Heart right ventricle (tissue), 16 donors: ENCODE measurements at regions not wholly inside any gene's neighbourhood (a gene's known extent, or its start where the extent isn't known, plus 50 kb on each side); places are given as distances from the start of the nearest gene placed in this dataset.

Experiments used
- ATAC-seq, 8 donors: fragments of 200-7000 bp; cut with Tn5 transposase; one replicate each; pipeline ENCODE4 v1.9.1; 2020; ENCODE audit warnings: mild to moderate bottlenecking in 8 of 8, moderate library complexity in 8 of 8, moderate number of reproducible peaks in 1 of 8
- DNase-seq, 2 donors: peaks; one replicate each; pipeline ENCODE4 v3.0.0-alpha.2; 2020
- H3K27ac ChIP-seq, 10 donors: fragments of 200-600 bp; sonication (generic) in 2 of 10; one replicate each; pipeline versions ENCODE4 v1.5.0 to v1.8.0; 2020 to 2022; ENCODE audit warnings: mild to moderate bottlenecking in 3 of 10
- H3K27me3 ChIP-seq, 7 donors: fragments of 200-600 bp; one replicate each; pipeline ENCODE4 v1.8.0; 2021 to 2022; ENCODE audit warnings: mild to moderate bottlenecking in 2 of 7
- H3K36me3 ChIP-seq, 9 donors: fragments of 200-600 bp; sonication (generic) in 1 of 9; one replicate each; pipeline versions ENCODE4 v1.5.0 to v1.8.0; 2020 to 2022; ENCODE audit warnings: mild to moderate bottlenecking in 2 of 9
- H3K4me1 ChIP-seq, 9 donors: fragments of 200-600 bp; sonication (generic) in 1 of 9; one replicate each; pipeline versions ENCODE4 v1.5.0 to v1.8.0; 2020 to 2022; ENCODE audit warnings: mild to moderate bottlenecking in 4 of 9
- H3K4me3 ChIP-seq, 10 donors: fragments of 200-600 bp; sonication (generic) in 2 of 10; one replicate each; pipeline versions ENCODE4 v1.5.0 to v1.8.0; 2020 to 2022; ENCODE audit warnings: mild to moderate bottlenecking in 7 of 10, moderate library complexity in 2 of 10
- H3K9me3 ChIP-seq, 11 donors: fragments of 200-600 bp in 10 of 11; sonication (generic) in 2 of 11; one replicate each; pipeline versions ENCODE4 v1.5.0 to v1.8.0; 2013 to 2022; ENCODE audit warnings: mild to moderate bottlenecking in 2 of 11, control low read depth in 1 of 11, moderate library complexity in 1 of 11
- CTCF ChIP-seq, 9 donors: fragments of 200-600 bp; sonication (generic) in 2 of 9; IDR thresholded peaks; one replicate each; pipeline versions ENCODE4 v1.5.0 to v1.8.0; 2021 to 2022; ENCODE audit warnings: antibody characterized with exemption in 9 of 9, mild to moderate bottlenecking in 5 of 9, moderate library complexity in 1 of 9
- WGBS, 2 donors: extraction: QIAGEN DNeasy Blood & Tissue Kit; methylation state at CpG; one replicate each; pipeline ENCODE4 v1.1.7; 2013; ENCODE audit warnings: inconsistent platforms in 1 of 2; 5-methylcytosine and 5-hydroxymethylcytosine counted together
- intact Hi-C, 10 donors: fragments of 100-400 bp; cut with DNase I; formaldehyde crosslinking; loops; one replicate each; pipeline versions ENCODE4 v1.11.1 to v1.14.2; 2022
- donor health status: Arrhythmogenic right ventricular cardiomyopathy.
- donor health status: ischemic (EF 13 %, LVEDD 7.1; RV severe dilation, severe dysfunction).
- donor health status: healthy with polysubstance abuse.
- donor health status: DM: no; HTN: yes; CAD: no.
- donor health status: DM: no; HTN: no; CAD: no.
- donor health status: ischemic (EF 25% LVEDD 6.9; RV normal size, moderate dysfunction).
- donor health status: ischemic (EF 25% LVEDD 5.7; RV mildly dilated, moderate dysfunction).
- donor health status: healthy.
- donor health status: DM: yes; HTN: yes; CAD: no.
- donor health status: Ischemic cardiomyopathy.
- donor health status: ischemic (EF 35%, LVEDD 5.7; RV mildly dilated, moderate dysfunction).
- donor health status: nonischemic (EF 11% LVEDD 7.7; RV severe dilation, severe dysfunction).
- donor health status: DM: yes; HTN: yes; CAD: no.
- donor health status: PGD.
- donor health status: ischemic (EF 29% LVEDD 5.4; RV normal size, mild dysfunction).
- donor health status: nonischemic (EF 23%, LVEDD 6.1; RV moderate dilation, normal function).

- H3K4me3 ChIP-seq, result no peak overlapping the region
- H3K36me3 ChIP-seq, result no peaks in the 10 kb centered on the region
- DNase-seq (no peak), ATAC-seq (no peak)
- no peaks in the 10 kb centered on the region for H3K27me3 ChIP-seq
- intact Hi-C loops, result no loop called here
- H3K9me3 ChIP-seq, result peaks cover 0 to 13% (median 0%) of the 10 kb centered on the region in 11 donors
- no peaks in the 10 kb centered on the region for H3K4me1 ChIP-seq
- WGBS, 2 donors, result 56 to 67% methylated on average over 3 of the region's 3 CpGs
- no peak for TF ChIP-seq CTCF (IDR thresholded peaks at IDR 0.05)
- H3K27ac ChIP-seq, result no peak overlapping the region
These were observed 559.8 kb upstream of the TECRL start for GRCh38 chr4:64969081-64969480.

GRCh38 chr4:64967286-64967685, 558.0 kb upstream of the TECRL start:
- ATAC-seq, result no peak
- Histone ChIP-seq H3K36me3 (no peaks in the 10 kb centered on the region), H3K9me3 (peaks cover 0 to 9% (median 0%) of the 10 kb centered on the region in 11 donors), H3K4me1 (no peaks in the 10 kb centered on the region), H3K27ac (no peak overlapping the region), H3K4me3 (no peak overlapping the region), H3K27me3 (no peaks in the 10 kb centered on the region)
- intact Hi-C loops, result no loop called here
- TF ChIP-seq CTCF (IDR thresholded peaks at IDR 0.05), result no peak
- no peak for DNase-seq
- WGBS, 2 donors, result 47 to 62% methylated on average over 2 of the region's 2 CpGs

- no peak for TF ChIP-seq CTCF (IDR thresholded peaks at IDR 0.05)
- WGBS, 2 donors, result 70 to 71% methylated on average over 4 of the region's 4 CpGs
- ATAC-seq (no peak), DNase-seq (no peak)
- H3K4me1 ChIP-seq, result no peaks in the 10 kb centered on the region
- no peaks in the 10 kb centered on the region for H3K36me3 ChIP-seq
- no peak overlapping the region for H3K27ac ChIP-seq
- no peaks in the 10 kb centered on the region for H3K27me3 ChIP-seq
- H3K9me3 ChIP-seq, result peaks cover 0 to 34% (median 0%) of the 10 kb centered on the region in 11 donors
- H3K4me3 ChIP-seq, result no peak overlapping the region
- intact Hi-C loops, result no loop called here
These were observed 551.3 kb upstream of the TECRL start for GRCh38 chr4:64960516-64960915.

GRCh38 chr4:64940698-64941097, 531.4 kb upstream of the TECRL start:
- H3K36me3 ChIP-seq, result no peaks in the 10 kb centered on the region
- 78 to 87% methylated on average over 3 of the region's 3 CpGs for WGBS, 2 donors
- intact Hi-C loops, result no loop called here
- no peak for TF ChIP-seq CTCF (IDR thresholded peaks at IDR 0.05)
- no peaks in the 10 kb centered on the region for H3K27me3 ChIP-seq
- H3K27ac ChIP-seq, result no peak overlapping the region
- H3K4me1 ChIP-seq, result no peaks in the 10 kb centered on the region
- DNase-seq, result no peak
- peaks cover 0 to 13% (median 0%) of the 10 kb centered on the region in 11 donors for H3K9me3 ChIP-seq
- H3K4me3 ChIP-seq, result no peak overlapping the region
- no peak for ATAC-seq
